Activated T-helper 1 cell treated with Interleukin-2 at 50 U/mL for 16 hours (primary cell): ENCODE measurements at regions not wholly inside any gene's neighbourhood (a gene's known extent, or its start where the extent isn't known, plus 50 kb on each side); places are given as distances from the start of the nearest gene placed in this dataset.
"Not testable (repeated sequence)": the region's sequence is repeated elsewhere in the genome, so short reads cannot be mapped to it uniquely, and the experiment has no call there.

Experiments used
- DNase-seq: peaks from one replicate; pipeline ENCODE4 v3.0.0-alpha.2; 2020; ENCODE audit warnings: low read depth

DNA sequence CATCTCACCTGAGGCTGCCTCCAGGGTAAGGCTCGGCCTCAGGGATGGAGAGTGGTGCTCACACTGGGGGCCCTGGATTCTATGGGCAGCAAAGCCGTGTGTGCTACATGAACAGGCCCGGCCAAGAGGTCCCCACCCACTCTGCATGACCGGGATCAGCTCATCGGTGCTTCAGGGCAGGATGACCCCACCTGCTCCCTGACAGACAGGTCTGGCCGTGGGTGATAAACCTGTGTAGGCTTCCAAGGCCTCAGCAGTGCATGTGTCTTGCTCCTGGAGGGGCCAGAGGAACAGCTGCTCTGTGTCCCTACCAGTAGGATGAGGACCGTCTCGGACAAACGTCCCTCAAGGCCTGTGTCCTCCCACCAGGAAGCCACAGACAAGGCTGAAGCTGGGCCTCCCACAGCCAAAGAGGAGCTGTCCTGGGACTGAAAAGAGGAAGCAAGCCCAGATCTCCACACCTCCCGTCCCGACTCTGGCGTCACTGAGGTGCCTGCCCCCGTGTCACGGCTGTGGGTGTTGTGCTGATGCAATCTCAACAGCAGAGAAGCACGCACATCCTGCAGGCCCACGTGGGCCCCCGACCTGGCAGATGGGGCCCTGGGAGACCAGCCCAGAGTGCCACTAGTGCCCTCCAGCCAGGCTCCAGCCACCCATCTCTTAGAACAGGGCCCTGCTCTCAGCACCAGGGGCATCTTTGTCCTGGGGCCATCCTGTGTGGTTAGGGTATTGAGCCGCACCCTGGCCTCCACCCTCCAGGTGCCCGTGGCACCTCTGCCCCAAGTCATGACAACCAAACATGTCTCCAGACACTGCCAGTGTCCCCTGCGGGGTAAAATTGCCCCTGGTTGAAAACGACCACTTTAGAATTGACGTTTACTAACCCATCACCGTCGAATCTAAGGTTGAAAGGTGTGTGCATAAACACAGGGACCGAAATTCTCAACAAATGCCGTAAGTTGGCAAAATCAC, 5455.9 kb upstream of the TPTE start:
- peak; percentile 41 for DNase-seq

DNA sequence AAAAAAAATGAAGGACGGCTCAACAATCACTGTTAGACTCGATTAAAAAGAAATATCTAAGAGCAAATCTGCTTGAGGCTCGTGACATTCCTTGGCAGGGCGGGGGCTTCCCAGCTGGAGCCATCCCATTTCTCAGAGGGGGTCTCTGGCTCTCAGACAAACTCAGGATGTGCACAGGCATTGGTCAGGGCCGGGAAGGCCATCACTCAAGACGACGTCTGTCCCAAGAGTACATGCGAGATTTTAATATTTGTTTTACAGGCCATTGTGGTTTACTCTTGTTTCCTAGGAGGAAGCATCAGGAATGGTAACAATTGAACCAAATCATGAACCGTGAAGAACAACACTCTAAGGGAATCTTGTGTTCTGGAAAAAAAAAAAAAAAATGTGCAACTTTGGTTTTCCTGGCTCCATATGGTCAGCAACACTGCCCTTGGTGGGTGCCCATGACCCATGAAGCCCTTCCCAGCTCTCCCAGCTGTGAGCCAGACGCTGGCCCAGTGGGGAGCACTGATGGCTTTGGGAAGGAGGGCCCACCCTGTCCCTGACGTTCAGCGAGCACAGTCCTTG, 5454.6 kb upstream of the TPTE start:
- DNase-seq: not testable (repeated sequence)

DNA sequence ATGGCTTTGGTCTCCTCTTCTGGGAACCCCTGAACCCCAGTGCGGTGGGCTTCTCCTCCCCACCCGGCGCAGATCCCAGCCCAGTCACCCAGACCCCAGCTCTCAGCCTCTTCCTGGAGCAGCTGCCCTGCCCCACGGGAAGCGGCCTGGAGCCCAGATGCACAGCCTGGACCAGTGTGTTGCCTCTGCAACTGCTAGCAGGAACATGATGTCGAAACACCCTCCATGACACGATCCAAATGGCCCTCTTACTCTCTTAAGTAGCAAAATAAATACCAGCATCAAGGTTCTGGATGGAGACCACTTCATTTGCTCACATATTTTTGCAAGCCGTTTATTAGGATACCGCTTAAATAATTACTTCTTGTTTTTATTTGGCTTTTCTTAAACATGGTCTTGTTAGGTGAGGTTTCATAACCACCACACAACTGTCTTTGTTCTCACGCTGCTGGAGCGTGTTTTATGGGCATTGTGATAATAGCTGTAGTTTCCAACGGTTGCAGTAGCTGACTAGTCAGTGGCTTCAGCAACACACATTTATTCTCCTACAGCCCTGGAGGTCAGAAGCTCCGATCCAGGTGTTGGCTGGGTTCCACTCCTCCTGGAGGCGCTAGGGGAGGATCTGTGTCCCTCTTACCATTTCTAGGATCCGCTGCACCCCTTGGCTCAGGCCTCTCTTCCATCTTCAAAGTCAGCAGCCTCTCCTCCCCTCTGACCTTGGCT, 5453.9 kb upstream of the TPTE start:
- not testable (repeated sequence) for DNase-seq

DNA sequence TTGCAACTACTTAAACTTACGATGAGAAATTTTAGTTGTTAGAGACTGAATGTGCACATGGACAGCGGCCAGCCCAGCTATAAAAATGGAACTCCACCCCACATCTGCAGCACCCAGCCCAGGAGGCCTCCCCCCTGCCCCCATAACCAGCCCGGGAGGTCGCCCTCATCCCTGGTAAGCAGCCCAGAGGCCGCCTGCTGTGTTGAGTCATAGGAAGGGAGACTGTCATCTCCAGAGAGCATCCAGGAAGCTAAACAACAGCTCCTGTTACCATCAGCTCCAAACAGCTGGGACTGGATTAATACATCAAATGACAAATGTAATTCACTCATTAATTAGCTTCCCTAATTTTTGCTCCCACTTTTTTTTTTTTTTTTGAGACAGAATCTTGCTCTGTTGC, 5452.7 kb upstream of the TPTE start:
- not testable (repeated sequence) for DNase-seq

DNA sequence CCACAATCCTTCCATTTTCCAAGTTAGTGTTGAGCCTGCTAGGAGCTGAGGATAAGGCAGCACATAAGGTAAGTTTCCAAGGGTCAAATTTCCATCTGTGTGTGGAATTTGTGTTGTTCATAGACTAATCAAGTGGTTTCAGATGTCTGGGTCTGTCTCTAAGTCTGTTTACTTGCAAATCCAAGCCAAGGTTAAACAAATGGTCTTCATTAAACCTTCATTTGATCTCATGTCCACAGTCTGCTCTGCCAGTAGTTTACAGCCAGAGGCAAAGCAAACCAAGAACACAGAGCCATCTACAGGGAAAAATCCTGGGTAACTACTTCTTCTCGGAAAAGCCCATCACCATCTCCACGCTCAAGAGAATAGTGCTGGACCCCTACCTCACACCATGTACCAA, 5450.2 kb upstream of the TPTE start:
- not testable (repeated sequence) for DNase-seq

DNA sequence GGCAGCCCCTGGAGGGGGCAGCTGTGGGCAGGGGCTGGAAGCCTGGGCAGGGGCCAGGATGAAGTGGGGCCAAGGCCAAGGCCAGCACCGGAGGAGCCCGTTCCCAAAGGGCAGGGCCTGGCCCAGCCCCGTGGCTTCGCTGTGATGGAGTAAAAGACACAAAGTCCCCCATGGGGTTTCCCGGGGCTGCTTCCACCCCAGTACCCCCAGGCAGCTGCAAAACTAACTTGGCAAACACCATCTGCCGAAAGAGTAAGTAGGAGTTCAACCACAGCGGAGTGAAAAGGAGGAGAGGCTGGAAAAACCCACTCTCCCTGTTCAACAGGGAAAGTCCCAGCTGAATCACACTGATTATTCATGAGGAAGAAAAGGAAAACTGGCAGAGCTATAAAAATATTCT, 5444.5 kb upstream of the TPTE start:
- DNase-seq: not testable (repeated sequence)

DNA sequence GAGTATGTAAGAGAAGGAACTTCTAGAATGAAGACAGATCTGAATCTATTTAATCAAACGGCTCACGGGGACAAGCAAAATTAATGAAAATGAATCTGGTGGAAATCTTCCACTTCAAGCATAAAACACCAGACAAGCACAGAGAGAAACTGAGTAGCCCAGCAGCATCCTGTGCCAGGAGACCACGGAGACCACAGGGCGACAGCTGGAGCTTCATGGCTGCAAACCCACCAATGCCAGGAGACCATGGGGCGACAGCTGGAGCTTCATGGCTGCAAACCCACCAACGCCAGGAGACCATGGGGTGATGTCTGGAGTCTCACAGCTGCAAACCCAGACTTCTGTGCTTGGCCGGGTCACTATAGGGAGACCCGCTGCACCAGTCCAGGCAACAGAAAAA, 5442.0 kb upstream of the TPTE start:
- not testable (repeated sequence) for DNase-seq

DNA sequence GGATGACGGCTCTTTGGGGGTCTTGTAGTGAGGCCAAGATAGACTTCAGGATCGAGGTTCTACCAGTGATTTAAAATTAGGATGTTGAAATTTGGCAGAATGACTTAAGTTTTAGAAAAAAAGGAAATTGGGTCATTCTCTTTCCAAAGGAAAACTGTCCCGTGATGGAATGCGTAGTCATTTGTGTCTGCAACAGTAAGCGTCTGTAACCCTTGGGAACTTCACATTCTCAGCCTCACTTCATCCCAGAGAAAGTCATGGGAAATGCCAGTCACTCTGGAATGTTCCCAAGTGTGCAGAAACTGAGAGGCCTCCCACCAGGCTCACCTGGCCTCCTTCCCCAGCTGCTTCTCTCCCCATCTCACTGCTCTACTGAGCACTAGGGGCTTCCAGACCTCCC, 5441.4 kb upstream of the TPTE start:
- not testable (repeated sequence) for DNase-seq

DNA sequence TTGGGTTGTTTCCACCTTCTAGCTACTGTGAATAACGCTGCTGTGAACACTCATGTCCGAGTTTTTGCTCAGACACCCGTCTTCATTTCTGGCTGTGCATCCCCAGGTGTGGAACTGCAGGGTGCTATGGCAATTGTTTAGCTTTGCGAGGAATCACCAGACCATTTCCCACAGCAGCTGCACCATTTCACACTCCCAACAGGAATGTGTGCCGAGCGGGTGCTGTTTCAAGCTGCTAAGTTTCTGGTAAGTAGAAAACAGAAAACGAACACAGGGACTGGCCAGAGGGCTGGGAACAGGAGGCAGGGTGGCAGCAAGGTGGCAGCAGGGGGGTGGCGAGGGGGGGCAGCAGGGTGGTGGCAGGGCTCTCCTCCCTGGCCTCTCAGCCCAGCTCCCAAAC, 5437.1 kb upstream of the TPTE start:
- not testable (repeated sequence) for DNase-seq

DNA sequence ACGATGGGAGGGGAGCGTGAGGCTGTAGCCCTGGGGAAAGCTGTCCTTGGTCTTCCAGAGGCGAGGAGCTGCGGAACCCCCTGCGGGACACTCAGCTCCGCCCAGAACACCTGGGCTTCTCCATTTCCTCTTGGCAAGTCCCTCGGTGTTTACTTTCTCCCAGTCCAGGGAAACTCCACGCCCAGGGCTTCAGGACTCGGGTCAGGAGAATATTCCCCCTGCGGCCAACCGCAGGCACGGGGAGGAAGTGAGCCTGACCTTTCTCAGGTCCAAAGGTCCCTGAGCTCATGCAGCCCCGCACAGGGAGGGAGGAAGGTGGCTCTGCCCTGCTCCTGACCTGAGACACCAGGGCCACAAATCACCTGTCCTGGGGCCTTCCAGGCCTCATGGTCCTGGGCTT, 5435.9 kb upstream of the TPTE start:
- not testable (repeated sequence) for DNase-seq

DNA sequence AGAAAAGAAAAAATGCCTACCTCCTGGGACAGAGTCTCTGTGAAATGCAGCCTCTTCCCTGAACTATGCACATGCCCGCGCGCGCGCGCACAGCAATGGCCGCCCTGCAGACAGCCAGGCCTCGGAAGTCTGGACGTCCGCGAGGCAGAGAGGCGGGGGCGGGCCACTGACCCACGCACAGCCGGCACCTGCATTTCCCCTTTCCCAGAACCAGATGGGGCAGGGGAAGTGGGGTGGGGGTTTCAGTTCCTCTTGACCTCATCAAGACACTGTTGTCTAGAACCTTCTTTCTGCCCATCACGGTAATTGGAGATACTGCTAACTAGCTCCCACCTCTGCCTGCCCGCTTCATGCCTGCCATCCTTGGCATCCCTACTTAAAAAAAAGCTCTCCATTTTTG, 5435.0 kb upstream of the TPTE start:
- DNase-seq: not testable (repeated sequence)

DNA sequence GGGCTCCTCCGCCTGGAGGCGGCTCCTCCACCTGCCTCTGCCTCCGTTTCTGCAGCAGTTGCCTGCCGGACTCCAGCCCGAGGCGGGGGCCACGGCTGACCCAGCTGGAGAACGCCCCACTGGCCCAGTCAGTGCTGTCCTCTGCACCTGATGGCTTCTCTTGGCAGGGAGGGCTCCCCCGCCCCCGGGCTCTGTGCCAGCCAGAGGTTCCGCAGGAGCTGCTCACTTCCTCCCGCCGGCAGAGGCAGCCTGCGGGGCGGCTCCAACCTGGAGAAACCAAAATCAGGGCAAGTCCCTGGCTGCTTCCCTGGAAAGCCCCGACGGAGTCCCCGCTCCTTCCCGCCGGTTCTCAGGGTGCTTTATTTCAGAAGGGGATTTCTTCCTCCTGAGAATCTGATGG, 5432.6 kb upstream of the TPTE start:
- DNase-seq: not testable (repeated sequence)

DNA sequence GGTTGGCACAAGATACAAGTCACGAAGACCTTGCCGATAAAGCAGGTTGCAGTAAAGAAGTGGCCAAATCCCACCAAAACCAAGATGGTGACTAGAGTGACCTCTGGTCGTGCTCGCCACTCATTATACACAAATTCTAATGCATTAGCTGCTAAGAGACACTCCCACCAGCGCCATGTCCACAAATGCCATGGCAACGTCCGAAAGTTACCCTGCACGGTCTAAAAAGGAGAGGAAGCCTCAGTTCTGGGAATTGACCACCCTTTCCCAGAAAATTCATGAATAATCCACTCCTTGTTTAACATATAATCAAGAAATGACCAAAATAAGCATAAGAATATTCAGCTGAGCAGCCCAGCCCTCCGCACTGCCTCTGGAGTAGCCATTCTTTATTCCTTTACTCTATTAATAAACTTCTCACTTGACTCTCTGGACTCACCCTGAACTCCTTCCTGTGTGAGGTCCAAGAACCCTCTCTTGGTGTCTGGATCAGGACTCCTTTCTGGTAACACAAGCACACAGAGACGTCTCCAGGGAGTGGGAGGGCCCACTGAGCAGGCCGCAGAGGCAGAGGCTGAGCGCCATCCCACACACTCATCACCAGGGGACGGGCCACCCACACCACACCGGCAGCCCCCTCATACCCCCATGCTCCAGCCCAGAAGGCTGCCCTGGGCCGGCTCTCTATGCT, 5431.8 kb upstream of the TPTE start:
- not testable (repeated sequence) for DNase-seq

DNA sequence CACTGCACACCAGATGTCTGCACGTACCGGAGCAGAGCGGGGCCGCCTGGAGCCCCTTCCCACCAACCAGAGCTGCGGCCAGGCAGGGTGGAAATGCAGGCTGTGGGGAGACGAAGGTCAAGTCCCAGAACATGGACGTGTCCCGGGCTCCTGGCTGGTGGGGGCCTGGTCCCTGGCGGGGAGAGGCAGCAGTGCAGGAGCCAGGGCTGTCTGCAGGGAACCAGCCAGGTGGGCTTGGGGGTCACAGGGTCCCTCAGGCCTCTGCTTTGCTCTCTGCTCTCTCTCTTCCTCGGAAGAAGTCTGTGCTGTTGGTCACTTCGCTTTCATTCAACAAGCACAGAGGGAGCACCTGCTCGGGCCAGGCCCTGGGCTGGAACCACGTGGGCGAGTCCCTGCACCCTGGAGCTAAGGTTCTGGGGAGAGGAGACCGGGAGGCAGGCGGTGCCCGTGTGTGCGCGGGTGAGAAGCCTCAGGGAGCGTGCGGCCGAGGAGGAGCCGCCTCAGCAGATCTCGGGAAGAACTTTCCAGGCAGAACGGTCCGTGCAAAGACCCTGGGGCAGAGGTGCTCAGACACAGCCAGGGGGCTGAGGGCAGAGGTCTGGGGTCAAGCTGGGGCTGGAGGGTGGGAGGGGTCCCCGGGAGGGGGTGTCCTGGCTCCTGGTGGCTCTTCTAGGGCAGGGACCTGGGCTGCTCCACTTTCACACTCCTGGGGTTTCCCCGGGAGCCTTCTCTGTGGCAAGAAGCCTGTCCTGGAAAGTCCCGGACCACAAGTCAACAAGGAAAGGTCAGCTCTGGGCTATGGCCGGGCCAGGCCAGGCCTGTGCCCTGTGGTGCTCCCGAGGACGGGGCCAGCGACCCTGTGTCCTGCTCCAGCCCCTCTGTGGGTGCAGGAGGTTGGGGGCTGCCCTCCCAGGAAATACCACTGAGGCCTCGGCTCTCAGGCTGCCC, 5431.0 kb upstream of the TPTE start:
- DNase-seq: not testable (repeated sequence)

DNA sequence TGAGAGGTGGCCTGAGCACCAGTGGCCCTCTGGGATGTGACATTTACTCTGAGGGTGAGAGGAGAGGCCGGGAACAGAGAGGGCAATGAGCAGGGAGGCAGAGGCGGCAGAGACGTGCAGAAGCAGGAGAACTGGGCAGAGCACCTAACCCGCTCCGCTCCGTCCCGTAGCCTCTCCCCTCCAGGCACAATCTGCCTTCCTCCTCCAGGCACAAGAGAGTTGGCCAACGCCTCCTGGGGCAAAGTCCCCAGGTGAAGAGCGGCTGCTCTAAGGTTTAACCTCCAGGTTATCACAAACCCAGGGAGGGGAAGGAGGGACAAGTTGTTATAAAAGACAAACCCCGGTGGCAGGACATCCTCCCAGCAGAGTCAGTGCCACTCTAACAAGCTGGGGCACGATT, 5430.1 kb upstream of the TPTE start:
- not testable (repeated sequence) for DNase-seq

DNA sequence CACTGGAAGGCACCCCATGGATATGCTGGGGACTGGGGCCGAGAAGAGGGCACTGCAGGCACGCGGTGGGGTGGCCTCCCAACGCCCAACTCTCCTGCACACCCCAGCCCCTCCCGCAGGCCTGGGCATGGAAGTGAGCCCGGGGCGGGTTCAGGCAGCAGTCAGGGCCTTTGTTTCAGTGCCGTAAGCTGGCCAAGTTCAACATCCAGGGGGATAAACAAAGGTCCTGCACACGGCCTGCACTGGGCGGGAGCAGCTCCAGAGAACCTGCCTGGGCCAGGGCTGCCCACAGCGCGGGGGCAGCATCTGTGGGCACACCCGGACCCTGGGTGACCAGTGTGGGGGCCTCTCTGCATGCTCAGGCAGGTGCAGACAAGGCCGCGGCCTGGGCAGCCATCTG, 5425.8 kb upstream of the TPTE start:
- DNase-seq: not testable (repeated sequence)

DNA sequence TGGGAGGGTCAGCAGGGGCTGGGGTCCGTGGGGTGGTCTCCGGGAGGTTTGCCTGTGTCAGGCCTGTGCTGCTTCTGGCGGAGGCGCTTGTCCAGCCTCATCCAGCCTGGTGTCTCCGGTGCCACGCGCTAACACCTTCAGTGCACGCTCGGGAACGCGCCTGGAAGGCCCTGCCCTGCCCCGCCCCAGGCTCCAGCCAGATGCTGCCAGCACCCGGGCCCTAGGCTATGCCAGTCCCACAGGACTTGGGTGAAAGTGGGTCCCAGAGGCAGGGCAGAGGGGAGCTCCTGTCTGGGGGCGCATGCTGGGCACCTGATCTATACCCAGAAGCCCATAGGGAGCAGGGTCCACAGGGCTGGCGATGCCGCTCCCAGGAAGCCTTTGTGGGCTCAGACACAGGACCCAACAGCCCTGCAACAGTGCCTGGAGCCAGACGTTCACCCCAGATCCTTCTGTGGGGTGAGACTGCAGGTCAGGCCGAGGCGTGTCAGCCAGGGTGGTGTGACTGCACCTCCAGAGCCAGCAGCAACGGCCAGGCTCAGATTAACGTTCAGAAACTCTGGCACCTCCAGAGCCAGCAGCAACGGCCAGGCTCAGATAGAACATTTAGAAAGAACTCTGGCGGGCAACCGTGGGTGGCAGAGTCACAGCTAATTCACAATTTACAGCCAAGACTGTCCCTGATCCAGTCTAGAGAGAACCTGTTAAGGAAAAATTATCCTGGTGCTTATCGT, 5423.2 kb upstream of the TPTE start:
- DNase-seq: not testable (repeated sequence)

DNA sequence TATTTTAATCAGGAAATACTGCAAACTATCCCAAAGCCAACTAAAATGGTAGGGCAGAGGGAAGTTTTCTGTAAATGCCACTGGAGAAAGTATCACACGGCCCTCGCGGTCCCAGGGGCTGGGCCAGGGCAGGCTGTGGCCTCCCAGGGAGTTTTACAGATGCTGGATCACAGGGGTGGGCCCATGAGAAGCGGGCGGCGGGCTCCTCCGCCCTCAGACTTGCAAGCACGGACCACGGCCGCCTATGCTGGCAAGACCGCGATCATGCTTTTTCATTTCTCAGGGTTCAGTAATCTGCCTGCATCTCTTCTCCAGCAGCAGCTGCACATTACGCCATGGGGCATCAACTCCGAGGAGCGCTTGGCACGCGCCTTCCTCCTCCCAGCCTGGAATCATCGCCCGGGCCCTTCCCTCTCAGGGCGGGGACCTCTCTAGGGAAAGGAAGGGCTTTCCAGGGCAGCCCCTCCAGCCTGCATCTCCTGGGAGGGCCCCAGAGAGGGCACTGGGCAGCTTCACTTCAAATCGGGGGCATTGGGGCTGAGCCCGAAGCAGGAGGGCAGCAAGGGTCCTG, 5420.7 kb upstream of the TPTE start:
- not testable (repeated sequence) for DNase-seq

DNA sequence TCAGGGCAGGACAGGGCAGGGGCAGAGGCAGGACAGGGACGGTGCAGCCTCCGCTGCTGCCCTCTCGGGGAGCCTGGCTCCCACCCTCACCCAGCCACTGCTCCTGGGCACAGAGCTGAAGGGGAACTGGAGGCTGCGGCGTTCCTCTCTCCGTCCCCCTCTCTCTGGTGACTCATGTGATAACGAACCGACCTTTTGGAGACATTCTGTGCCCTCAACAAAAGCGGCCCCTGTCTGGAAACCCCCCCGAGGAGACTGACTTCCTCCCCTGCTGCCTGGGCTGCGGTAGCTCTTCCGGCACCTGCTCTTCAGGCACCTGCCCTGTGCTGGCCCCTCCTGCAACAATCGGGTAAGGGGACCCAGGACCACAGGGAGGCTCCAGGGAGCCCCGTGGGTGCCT, 5419.6 kb upstream of the TPTE start:
- DNase-seq: peak; percentile 68
